GM18867 (cell line): ENCODE measurements at regions not wholly inside any gene's neighbourhood (a gene's known extent, or its start where the extent isn't known, plus 50 kb on each side); places are given as distances from the start of the nearest gene placed in this dataset.

Experiments
- ATAC-seq: cut with Tn5 transposase; IDR thresholded peaks from one replicate; pipeline ENCODE4 v1.9.1; 2021; ENCODE audit warnings: mild to moderate bottlenecking, moderate library complexity; ENCODE audit not compliant: unreplicated experiment

GRCh38 chr16:17529982-17530760 is 59.4 kb upstream of the XYLT1 start:
- peak; percentile 83 for ATAC-seq

- ATAC-seq = no peak
Observed at GRCh38 chr16:17526956-17527937, 56.5 kb upstream of the XYLT1 start.

GRCh38 chr16:17524656-17525055 is 53.9 kb upstream of the XYLT1 start:
- ATAC-seq = no peak

GRCh38 chr16:17520561-17520960 is 49.8 kb upstream of the XYLT1 start:
- ATAC-seq = no peak
